ENCODE measurements at regions not wholly inside any gene's neighbourhood (a gene's known extent, or its start where the extent isn't known, plus 50 kb on each side); places are given as distances from the start of the nearest gene placed in this dataset. TPM values are rescaled to one million over a fixed set of nuclear protein-coding genes. Genes with fewer than 3 reads are reported as not detected.

Small RNA genes lying in the stretch of these regions (small RNA-seq; reads per million reads assigned to genes)
- gene RN7SL401P: not detected
